H9 (cell line): ENCODE measurements at regions not wholly inside any gene's neighbourhood (a gene's known extent, or its start where the extent isn't known, plus 50 kb on each side); places are given as distances from the start of the nearest gene placed in this dataset.

ENCODE experiments used
- DNase-seq: peaks from one replicate; pipeline ENCODE4 v3.0.0-alpha.2; 2017
- H2AFZ ChIP-seq: one replicate; pipeline ENCODE4 v1.6.1; 2013; ENCODE audit warnings: mild to moderate bottlenecking, low read length, control low read depth, moderate library complexity
- H2AK5ac ChIP-seq: 2 replicates; pipeline ENCODE4 v1.6.1; 2013; ENCODE audit warnings: low read length, control low read depth, mixed read lengths; ENCODE audit not compliant: insufficient read length
- H2BK120ac ChIP-seq: one replicate; pipeline ENCODE4 v1.6.1; 2013; ENCODE audit warnings: low read depth, mild to moderate bottlenecking, low read length, control low read depth, inconsistent platforms; ENCODE audit not compliant: poor library complexity, severe bottlenecking
- H2BK12ac ChIP-seq: 2 replicates; pipeline ENCODE4 v1.6.1; 2013; ENCODE audit warnings: low read length, control low read depth, mixed read lengths, low read depth; ENCODE audit not compliant: insufficient read length
- H2BK15ac ChIP-seq: 2 replicates; pipeline ENCODE4 v1.6.1; 2013; ENCODE audit warnings: low read depth, low read length, control low read depth
- H2BK20ac ChIP-seq: one replicate; pipeline ENCODE4 v1.6.1; 2013; ENCODE audit warnings: low read depth, mild to moderate bottlenecking, low read length, control low read depth, inconsistent platforms; ENCODE audit not compliant: poor library complexity, severe bottlenecking
- H2BK5ac ChIP-seq: 2 replicates; pipeline ENCODE4 v1.6.1; 2013; ENCODE audit warnings: low read length, control low read depth, mixed read lengths; ENCODE audit not compliant: insufficient read length
- H3K14ac ChIP-seq: 2 replicates; pipeline ENCODE4 v1.6.1; 2013; ENCODE audit warnings: low read length, control low read depth; ENCODE audit not compliant: insufficient read depth
- H3K18ac ChIP-seq: 2 replicates; pipeline ENCODE4 v1.6.1; 2013; ENCODE audit warnings: low read depth, mild to moderate bottlenecking, mixed read lengths, low read length, control low read depth; ENCODE audit not compliant: insufficient read length
- H3K23ac ChIP-seq: 2 replicates; pipeline ENCODE4 v1.6.1; 2013; ENCODE audit warnings: low read length, control low read depth, mixed read lengths, low read depth; ENCODE audit not compliant: insufficient read length
- H3K23me2 ChIP-seq: 2 replicates; pipeline ENCODE4 v1.6.1; 2013; ENCODE audit warnings: low read depth, mild to moderate bottlenecking, mixed read lengths, low read length, control low read depth; ENCODE audit not compliant: insufficient read length, poor library complexity, severe bottlenecking
- H3K27ac ChIP-seq: 2 replicates; pipeline ENCODE4 v1.5.1; 2013; ENCODE audit warnings: low read length, control low read depth, mixed read lengths, low read depth; ENCODE audit not compliant: insufficient read length
- H3K27me3 ChIP-seq: 2 replicates; pipeline ENCODE4 v1.6.1; 2013; ENCODE audit warnings: low read length, control low read depth, inconsistent platforms; ENCODE audit not compliant: insufficient read depth
- H3K4ac ChIP-seq: 2 replicates; pipeline ENCODE4 v1.6.1; 2013; ENCODE audit warnings: low read depth, mild to moderate bottlenecking, control low read depth, inconsistent platforms, low read length, moderate library complexity
- H3K4me1 ChIP-seq: 2 replicates; pipeline ENCODE4 v1.6.1; 2013; ENCODE audit warnings: low read length, control low read depth, inconsistent platforms; ENCODE audit not compliant: insufficient read depth
- H3K4me2 ChIP-seq: 2 replicates; pipeline ENCODE4 v1.6.1; 2013; ENCODE audit warnings: low read length, control low read depth, mixed read lengths; ENCODE audit not compliant: insufficient read length, insufficient read depth
- H3K56ac ChIP-seq: 2 replicates; pipeline ENCODE4 v1.6.1; 2013; ENCODE audit warnings: low read depth, mild to moderate bottlenecking, mixed read lengths, low read length, control low read depth; ENCODE audit not compliant: insufficient read length
- H3K79me1 ChIP-seq: 2 replicates; pipeline ENCODE4 v1.6.1; 2013; ENCODE audit warnings: low read depth, mild to moderate bottlenecking, moderate library complexity, low read length, control low read depth, inconsistent platforms; ENCODE audit not compliant: insufficient read depth, poor library complexity, severe bottlenecking
- H3K79me2 ChIP-seq: 2 replicates; pipeline ENCODE4 v1.6.1; 2013; ENCODE audit warnings: low read length, control low read depth, inconsistent platforms; ENCODE audit not compliant: insufficient read depth
- H3K9ac ChIP-seq: 2 replicates; pipeline ENCODE4 v1.6.1; 2013; ENCODE audit warnings: low read length, control low read depth, mixed read lengths; ENCODE audit not compliant: insufficient read length; ENCODE audit errors: extremely low read depth
- H3K9me3 ChIP-seq: one replicate; pipeline ENCODE4 v1.6.1; 2013; ENCODE audit warnings: low read depth, low read length, inconsistent platforms; ENCODE audit not compliant: control insufficient read depth
- H3T11ph ChIP-seq: one replicate; pipeline ENCODE4 v1.6.1; 2013; ENCODE audit warnings: mild to moderate bottlenecking, low read length, control low read depth, inconsistent platforms
- H4K20me1 ChIP-seq: one replicate; pipeline ENCODE4 v1.6.1; 2013; ENCODE audit not compliant: control insufficient read depth, insufficient read length, insufficient read depth
- H4K5ac ChIP-seq: 2 replicates; pipeline ENCODE4 v1.6.1; 2013; ENCODE audit warnings: low read depth, mild to moderate bottlenecking, mixed read lengths, low read length, control low read depth; ENCODE audit not compliant: insufficient read length
- H4K8ac ChIP-seq: replicated peaks from 2 replicates; pipeline ENCODE4 v1.6.1; 2013; ENCODE audit warnings: low read length, control low read depth, mixed read lengths, low read depth; ENCODE audit not compliant: insufficient read length
- H4K91ac ChIP-seq: 2 replicates; pipeline ENCODE4 v1.6.1; 2013; ENCODE audit warnings: low read depth, mild to moderate bottlenecking, moderate library complexity, mixed read lengths, low read length, control low read depth; ENCODE audit not compliant: insufficient read length
- H3K27ac Mint-ChIP-seq, 3 experiments: 2 replicates in 2 of 3; 3 replicates in 1 of 3; pipeline ENCODE4 v1.8.0; 2020 to 2021; ENCODE audit warnings: mixed read lengths in 3 of 3, mild to moderate bottlenecking in 1 of 3, moderate library complexity in 1 of 3
- H3K27me3 Mint-ChIP-seq: 2 replicates; pipeline ENCODE4 v1.8.0; 2021; ENCODE audit warnings: low read depth, mild to moderate bottlenecking, moderate library complexity, mixed read lengths
- H3K36me3 Mint-ChIP-seq, 3 experiments: 2 replicates in 2 of 3; 3 replicates in 1 of 3; pipeline ENCODE4 v1.8.0; 2020 to 2021; ENCODE audit warnings: low read depth in 3 of 3, mixed read lengths in 3 of 3; ENCODE audit not compliant: insufficient read depth in 1 of 3
- H3K4me1 Mint-ChIP-seq, 2 experiments: 2 replicates each; pipeline ENCODE4 v1.8.0; 2020; ENCODE audit warnings: mixed read lengths in 2 of 2
- H3K4me3 Mint-ChIP-seq, 2 experiments: 2 replicates in 1 of 2; 3 replicates in 1 of 2; pipeline ENCODE4 v1.8.0; 2020 to 2021; ENCODE audit warnings: mild to moderate bottlenecking in 2 of 2, mixed read lengths in 2 of 2, moderate library complexity in 1 of 2
- H3K9me3 Mint-ChIP-seq, 2 experiments: 2 replicates in 1 of 2; 3 replicates in 1 of 2; pipeline ENCODE4 v1.8.0; 2020; ENCODE audit warnings: mild to moderate bottlenecking in 2 of 2, mixed read lengths in 2 of 2, moderate library complexity in 1 of 2
- WGBS: extraction: QIAGEN DNeasy Blood & Tissue Kit; methylation state at CpG from one replicate; pipeline ENCODE4 v1.1.7; 2013; ENCODE audit warnings: missing lambda C conversion rate, low lambda C conversion rate, mixed read lengths; ENCODE audit not compliant: insufficient read length; ENCODE audit errors: extremely low coverage; 5-methylcytosine and 5-hydroxymethylcytosine counted together
- TF ChIP-seq, protein P1 (sequence below): fragments of 200-600 bp; sonication (generic); conservative IDR thresholded peaks from 3 replicates; pipeline ENCODE4 v1.8.0; 2021; ENCODE audit warnings: antibody characterized with exemption, mild to moderate bottlenecking

DNA sequence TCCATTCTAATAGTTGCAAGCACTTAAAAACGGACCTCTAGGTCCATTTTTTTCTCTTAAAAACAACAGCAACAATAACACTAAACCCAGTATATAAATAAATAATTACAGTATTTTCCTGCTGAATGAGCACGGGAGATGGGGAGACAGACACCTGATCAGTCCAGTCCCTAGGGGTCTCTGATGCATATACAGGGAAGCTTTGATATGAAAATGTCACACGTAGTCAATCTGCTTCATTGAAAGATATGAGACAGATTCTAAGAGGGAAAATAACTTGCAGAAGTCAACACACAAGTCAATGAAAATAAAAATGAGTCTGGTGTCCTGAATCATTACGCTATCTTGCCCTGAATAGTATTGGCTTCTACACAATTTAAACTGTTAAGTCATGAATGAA lies 523.3 kb upstream of the SLC8A1 start:
- no peak overlapping the region for H4K5ac ChIP-seq
- no peak overlapping the region for H2BK20ac ChIP-seq
- H3K23ac ChIP-seq = no peak overlapping the region
- H3K4ac ChIP-seq = no peak overlapping the region
- no peak overlapping the region for H4K8ac ChIP-seq
- H3K9ac ChIP-seq = no peak overlapping the region
- no peaks in the 10 kb centered on the region for H3K79me2 ChIP-seq
- no peak overlapping the region for H4K91ac ChIP-seq
- Mint-ChIP-seq H3K4me3 (no peak overlapping the region), H3K27ac (no peak overlapping the region), H3K9me3 (no peaks in the 10 kb centered on the region; a peak in 1 of 5 replicates), H3K27me3 (no peaks in the 10 kb centered on the region), H3K4me1 (no peaks in the 10 kb centered on the region), H3K36me3 (peaks cover 0 to 7% (median 2%) of the 10 kb centered on the region in 3 experiments; a peak in 1 of 7 replicates)
- H3K4me1 ChIP-seq = no peaks in the 10 kb centered on the region
- H3K27ac ChIP-seq = no peak overlapping the region
- no peaks in the 10 kb centered on the region for H3K27me3 ChIP-seq
- no peak overlapping the region for H2AK5ac ChIP-seq
- H3K23me2 ChIP-seq = no peaks in the 10 kb centered on the region
- H2BK15ac ChIP-seq = no peak overlapping the region
- no peaks in the 10 kb centered on the region for H4K20me1 ChIP-seq
- DNase-seq = no peak
- H3K9me3 ChIP-seq = no peaks in the 10 kb centered on the region
- no peak overlapping the region for H3K18ac ChIP-seq
- H3K56ac ChIP-seq = no peak overlapping the region
- no peak overlapping the region for H2BK12ac ChIP-seq
- no peak overlapping the region for H3T11ph ChIP-seq
- TF ChIP-seq, protein P1, sequence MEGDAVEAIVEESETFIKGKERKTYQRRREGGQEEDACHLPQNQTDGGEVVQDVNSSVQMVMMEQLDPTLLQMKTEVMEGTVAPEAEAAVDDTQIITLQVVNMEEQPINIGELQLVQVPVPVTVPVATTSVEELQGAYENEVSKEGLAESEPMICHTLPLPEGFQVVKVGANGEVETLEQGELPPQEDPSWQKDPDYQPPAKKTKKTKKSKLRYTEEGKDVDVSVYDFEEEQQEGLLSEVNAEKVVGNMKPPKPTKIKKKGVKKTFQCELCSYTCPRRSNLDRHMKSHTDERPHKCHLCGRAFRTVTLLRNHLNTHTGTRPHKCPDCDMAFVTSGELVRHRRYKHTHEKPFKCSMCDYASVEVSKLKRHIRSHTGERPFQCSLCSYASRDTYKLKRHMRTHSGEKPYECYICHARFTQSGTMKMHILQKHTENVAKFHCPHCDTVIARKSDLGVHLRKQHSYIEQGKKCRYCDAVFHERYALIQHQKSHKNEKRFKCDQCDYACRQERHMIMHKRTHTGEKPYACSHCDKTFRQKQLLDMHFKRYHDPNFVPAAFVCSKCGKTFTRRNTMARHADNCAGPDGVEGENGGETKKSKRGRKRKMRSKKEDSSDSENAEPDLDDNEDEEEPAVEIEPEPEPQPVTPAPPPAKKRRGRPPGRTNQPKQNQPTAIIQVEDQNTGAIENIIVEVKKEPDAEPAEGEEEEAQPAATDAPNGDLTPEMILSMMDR = no peak
- no peak overlapping the region for H2AFZ ChIP-seq
- no CpG with 5 or more reads among the region's 4 CpGs for WGBS
- no peaks in the 10 kb centered on the region for H3K79me1 ChIP-seq
- no peak overlapping the region for H3K14ac ChIP-seq
- H3K4me2 ChIP-seq = no peak overlapping the region
- no peak overlapping the region for H2BK5ac ChIP-seq
- no peak overlapping the region for H2BK120ac ChIP-seq
